ENCODE measurements at regions not wholly inside any gene's neighbourhood (a gene's known extent, or its start where the extent isn't known, plus 50 kb on each side); places are given as distances from the start of the nearest gene placed in this dataset.

DNA sequence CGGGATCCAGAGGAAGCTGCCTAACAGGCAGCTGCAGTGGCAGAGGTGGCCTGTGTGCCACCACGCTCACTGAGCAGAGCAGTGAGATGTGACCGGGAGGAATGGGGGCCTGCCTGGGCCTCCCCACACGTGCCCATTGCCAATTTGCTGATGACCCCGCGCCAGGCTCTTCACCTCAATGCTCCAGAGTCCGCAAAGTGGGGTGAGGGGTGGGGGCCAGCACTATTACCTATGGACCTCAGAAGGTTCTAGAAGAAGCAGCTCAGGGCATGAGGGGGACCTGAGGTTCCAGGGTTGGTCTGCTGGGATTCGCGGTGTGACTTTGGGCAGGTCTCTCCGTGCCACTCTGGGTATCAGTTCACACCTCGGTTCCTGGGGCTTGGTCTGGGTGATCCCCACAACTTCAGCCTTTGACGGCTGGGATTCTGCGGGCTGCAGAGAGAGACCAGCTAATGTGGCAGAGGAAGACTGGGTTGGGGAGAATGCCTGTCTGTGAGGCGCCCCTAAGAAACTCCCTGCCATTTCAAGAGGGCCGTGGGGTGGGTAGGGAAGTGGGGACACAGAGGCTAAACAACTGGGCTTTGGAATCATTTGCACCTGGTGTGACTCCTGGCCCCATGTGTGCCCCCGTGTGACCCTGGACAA is 231.0 kb upstream of the MVB12B start:
- no peak for DNase-seq (ENCODE audit: low read depth)

DNA sequence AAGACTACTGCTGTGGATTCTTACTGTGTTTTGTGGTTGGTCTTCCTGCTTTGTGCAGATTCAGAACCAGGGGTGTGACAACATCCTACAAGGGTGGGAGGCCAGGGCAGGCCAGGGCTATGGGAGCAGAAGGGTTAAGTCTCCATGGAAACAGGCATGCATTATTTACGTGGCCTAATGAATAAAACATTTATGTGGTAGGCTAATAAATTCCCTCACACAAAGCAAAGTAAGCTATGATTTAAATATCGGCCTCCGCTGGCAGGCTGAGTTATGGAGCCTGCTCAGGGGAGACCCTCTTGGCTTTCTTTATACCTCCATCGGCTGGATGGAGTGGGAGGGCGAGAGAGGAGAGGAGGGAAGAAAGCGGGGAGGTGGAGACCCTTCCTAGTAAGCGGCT is 230.3 kb upstream of the MVB12B start:
- DNase-seq (ENCODE audit: low read depth): no peak

DNA sequence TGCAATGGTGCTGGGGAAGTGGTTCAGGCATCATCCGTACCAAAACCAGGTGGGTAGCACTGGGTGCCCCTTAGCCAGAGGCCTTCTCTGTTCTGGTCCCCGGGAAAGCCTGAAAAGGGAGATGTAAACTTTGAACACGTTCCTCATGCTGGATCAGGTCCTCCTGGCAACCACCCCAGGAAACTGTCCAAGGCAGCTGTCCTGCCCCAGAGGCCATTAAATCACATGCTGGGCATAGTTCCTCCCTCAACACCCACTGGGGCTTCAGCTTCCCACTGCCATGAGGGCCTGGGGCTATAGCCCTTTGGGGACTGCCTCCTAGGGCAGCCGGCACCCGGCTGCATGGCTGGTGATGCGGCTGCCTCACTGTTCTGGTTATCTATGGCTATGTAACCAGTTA is 228.9 kb upstream of the MVB12B start:
- no peak for DNase-seq (ENCODE audit: low read depth)

DNA sequence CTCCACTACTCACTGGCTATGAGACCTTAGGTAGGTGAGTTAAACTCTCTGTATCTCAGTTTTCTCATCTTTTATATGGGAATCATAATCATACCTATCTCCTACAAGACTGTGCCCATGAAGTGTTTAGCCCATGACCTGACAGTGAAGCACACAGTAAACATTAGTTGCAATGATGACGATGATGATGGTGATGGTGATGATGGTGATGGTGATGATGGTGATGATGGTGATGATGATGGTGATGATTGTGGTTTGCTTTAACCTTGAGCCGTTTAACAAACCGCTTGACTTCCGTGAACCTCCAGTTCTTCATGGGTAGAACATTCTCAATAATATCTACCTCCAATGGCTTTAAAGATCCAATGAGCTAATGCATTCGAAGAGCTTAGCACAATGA is 220.2 kb upstream of the MVB12B start:
- no peak for DNase-seq (ENCODE audit: low read depth)

DNA sequence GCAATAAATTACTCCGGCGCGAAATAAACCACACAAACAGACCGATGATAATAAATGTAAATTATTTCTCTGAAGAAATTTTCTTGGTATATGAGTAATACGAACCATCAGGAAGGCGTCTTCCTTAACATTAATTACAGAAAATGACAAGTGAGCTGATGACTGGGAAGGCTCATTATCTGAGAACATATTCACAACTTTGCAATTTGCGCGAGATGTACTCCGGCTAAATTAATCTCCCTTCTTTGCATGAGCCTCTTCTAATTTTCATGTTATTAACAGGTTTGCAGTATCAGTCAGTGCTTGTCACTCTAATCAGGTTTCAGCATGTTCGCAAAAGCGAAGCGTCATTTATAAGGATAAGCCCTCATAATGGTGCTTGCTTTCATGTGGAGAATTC is 218.9 kb upstream of the MVB12B start:
- no peak for DNase-seq (ENCODE audit: low read depth)

DNA sequence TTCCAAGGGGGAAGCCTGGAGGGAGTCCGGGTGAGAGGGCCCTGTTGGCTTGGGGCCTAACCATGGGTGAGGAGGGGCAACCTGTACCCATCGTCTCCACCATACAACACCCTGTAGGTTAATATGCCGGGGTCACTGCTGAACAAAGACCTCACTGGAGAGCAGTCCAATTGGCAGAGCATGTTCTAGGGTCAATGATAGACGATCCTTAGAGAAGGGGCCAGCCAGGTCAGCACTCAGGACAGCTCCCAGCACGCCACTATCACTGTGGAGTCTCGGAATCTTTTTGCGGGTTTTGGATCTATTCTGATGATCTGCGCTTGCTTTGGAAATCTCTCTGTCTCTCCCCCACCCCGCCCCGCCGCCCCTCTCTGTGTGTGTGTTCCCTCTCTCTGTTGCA is 218.4 kb upstream of the MVB12B start:
- DNase-seq (ENCODE audit: low read depth): no peak

DNA sequence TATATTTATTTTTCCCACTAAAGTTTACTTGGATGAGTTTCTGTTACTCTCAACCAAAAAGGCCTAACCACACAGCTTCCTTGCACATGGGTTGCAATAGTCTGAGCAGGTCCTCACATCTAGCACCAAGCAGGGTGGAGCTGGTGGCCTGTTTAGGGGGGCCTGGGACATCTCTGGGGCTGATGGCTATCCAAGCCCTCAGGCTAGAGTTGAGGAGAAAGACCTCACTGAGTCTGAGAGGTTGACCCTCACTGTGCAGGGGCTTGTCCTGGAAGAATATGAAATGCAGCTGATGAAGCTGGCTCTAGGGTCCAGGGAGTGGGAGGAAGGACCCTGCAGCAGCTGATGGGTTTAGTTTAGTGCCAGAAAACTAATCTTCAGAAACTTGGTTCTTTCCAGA is 217.1 kb upstream of the MVB12B start:
- DNase-seq (ENCODE audit: low read depth): no peak

DNA sequence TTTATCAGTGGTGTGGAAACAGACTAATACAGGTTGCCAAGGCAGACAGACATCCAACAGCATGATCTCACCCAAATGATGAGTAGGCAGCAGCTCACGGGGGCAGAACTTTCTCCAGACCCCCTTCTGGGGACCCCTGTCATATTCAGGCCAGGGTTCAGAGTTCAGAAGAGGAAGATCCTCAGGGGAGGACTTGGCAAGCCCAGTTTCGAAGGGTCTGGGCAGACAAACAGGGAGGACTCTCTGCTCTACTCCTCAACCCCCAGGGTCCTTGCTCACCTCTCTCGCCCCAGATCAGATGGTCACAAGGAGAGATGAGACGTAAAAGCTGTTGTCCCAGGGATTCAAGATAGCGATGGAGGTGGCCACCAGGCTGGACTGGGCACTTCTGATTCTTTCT is 215.1 kb upstream of the MVB12B start:
- DNase-seq (ENCODE audit: low read depth): no peak

DNA sequence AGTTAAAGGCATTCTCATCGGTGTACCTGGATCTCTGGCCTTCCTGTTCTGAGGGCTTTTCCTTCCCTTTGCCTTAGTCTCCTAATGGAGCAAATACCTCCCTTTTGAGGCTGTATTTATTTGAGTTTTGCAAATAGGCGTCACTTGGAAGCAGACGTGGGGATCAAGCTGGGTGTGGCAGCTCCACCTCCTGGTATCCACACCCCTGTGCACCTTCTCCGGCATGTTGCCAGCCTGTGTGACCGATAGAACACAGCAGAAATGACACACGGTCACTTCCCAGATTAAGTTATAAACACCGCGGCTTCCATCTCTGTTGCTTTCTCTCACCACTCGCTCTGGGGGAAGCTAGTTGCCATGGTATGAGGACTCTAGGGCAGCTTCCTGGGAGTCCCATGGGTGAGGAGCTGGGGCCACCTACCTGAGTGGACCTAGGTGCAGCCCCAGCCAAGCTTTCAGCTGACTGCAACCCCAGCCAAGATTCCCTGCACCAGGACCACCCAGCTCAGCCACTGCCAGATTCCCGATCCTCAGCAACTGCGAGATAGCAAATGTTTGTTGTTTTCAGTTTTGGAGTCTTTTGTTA is 214.4 kb upstream of the MVB12B start:
- DNase-seq (ENCODE audit: low read depth): no peak

DNA sequence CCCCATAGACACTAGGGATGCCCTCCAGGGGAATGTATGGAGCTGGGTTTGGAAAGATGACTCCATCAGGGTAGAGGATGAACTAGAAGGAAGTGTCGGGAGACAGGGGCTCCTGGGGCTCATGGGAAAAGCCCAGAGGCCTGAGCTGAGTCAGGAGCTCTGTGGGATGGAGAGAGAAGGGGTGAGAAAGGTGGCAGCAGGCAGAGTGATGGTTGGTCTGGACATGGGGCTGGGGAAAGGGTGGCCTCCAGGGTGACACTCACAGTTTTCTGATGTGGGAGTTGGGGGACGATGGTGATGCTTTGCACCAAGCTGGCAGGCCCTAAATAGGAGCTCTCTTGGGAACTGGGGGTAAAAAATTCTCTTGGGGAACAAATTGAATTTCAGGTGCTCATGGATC is 213.5 kb upstream of the MVB12B start:
- no peak for DNase-seq (ENCODE audit: low read depth)

DNA sequence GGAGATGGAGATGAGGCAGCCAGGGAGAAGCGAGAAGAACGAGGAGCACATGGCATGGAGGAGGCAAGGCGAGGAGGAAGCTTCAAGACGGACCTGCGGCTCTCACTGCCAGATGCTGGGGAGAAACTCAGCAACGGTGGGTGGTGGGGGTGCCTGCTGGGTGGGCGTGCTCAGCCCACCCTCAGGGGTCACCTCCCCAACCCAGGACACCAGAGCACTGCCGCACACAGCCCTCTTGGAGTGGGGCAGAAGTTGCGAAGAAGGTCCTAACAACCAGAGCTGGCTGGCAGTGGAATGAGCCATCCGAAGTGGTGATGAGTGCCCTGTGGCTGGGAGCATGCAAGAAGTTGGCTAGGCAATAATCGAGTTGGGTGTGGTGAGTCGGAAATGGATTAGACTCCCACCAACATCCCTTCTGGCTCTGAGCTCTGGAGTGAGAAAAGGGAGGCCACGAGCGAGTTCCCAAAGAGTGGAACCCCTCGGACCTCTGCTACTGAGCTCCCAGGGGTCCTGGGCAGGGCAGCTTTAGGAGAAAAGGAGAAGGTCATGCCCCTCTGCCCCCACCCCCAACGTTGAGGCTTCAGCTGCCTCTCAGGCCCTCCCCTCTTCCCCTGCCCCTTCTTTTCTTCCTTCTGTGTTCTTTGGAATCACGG is 212.7 kb upstream of the MVB12B start:
- DNase-seq (ENCODE audit: low read depth): no peak

DNA sequence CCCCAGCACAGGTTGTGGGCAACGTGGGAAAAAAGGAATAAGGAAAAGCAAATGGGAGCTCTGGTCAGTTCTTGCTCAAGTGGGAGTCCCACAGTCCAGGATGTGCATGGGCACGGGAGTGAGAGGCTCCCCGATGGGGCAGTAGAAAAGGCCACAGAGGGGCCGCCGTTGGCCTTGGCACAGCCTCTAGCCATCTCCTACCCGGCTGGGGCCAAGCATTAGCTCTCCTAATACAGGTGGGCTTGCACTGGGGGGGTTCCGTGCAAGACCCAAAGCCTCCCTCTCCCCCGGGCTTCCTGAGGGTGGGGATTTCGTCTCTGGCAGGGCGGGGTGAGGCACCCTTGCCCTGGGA is 212.2 kb upstream of the MVB12B start:
- DNase-seq (ENCODE audit: low read depth): no peak

DNA sequence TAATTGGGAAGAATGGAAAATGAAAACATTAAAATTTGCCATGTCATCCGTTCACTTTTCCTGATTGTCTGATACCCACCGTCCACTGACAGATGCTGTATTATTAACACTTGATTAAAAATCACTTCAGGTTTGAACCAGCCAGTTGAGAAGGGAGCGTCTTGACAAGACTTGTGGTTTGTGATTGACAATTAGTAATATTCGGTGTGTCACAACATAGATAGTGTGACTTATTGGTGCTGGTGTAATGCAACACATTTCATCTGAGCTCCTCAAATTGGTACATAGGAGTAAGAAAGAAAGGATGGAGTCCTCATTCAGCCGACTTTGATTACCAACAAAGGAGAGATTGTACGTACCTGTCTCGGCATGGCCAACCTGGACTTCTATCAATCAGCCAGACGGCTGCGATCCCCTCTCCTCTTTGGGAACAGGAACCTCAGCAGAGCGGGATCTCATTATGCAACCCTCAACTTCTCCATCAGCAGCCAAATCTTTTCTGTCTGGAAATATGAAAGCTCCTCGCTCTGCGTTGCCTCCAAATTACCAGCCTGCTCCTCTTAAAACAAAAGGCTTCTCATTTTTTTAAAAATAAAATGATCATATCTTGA is 211.7 kb upstream of the MVB12B start:
- DNase-seq (ENCODE audit: low read depth): no peak

DNA sequence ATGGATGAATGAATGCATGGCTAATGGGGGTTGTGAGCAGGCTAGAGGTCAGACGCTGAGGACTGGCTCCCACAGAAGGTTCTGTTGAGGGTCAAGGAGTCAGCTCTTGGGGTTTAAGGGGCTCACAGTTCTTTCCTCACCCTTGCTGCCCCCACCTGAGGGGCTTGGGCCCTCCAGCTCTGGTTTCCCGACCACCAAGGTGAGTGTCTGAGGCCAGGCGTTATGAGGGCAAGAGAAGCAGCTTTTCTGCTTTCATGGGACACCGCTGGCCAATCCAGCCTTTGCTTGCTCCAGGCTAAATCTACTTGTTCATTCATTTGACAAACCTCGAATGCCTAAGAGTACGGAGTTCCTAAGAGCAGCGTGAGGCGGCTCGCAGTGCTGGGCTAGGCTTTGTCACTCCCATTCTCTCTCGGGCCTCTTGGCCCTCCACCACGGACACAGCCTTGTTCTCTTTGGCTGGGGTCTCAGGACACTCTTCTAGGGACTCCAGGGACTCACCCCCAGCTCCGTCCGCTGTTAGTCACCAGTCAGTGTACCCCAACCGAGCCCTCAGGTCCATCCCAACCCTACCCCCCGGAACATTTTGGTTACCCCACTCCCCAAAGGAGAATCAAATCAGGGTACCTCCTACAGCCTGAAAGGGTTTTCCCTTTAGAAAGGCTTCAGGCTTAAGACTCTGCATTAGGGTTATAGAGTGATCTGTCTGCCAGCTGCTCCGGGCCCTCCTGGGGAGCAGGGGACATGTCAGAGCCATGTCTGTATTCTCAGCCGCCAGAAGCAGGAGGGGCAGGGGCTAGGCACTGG is 210.1 kb upstream of the MVB12B start:
- DNase-seq (ENCODE audit: low read depth): no peak

DNA sequence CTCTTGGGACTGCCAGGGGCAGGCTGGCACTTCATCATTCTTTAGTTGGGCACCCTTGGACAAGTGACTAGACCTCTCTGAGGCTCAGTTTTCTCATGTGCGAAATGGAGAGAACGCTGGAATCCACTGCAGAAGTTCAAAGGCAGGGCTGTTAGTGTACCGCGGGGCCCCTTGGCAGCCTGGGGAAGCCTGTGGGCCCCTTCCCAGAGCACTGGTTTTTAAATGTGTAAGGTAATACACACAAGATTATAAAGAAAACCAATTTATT is 209.5 kb upstream of the MVB12B start:
- DNase-seq (ENCODE audit: low read depth): no peak

DNA sequence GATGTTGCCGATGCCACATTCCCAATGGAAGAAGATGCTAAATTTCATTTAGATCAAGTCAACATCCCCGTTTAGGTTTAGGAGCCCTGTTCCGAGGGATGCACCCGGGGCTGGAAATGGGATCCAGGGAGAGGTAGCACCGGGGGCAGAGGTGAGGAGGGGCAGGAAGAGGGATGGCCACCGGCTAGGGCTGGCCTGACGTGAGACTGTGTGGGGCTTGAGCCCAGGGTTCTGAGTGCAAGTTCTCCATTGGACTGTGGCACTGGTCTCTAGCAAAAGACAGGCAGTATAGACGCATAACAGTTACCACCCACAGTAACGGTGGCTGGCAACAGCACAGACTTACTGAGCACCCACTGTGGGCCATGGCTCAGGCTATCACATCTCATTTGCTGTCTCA is 209.0 kb upstream of the MVB12B start:
- no peak for DNase-seq (ENCODE audit: low read depth)

DNA sequence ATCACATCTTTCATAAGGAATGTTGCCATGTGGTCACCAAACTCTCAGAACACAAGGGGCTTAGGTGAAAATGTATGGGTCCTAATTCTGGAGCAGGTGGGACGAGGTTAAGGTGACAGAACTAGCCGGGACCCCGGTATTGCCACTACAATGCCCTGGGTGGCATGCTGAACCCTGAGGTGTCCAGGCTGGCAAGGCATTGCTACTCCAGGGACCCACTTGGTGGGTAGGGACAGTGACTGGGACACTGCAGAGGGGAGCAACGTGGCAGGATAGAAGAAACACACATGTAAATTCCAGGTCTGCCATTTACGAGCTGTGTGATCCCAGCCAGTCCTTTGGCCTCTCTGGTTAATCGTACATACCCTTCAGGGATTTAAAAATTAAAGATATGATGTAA is 206.9 kb upstream of the MVB12B start:
- DNase-seq (ENCODE audit: low read depth): no peak

DNA sequence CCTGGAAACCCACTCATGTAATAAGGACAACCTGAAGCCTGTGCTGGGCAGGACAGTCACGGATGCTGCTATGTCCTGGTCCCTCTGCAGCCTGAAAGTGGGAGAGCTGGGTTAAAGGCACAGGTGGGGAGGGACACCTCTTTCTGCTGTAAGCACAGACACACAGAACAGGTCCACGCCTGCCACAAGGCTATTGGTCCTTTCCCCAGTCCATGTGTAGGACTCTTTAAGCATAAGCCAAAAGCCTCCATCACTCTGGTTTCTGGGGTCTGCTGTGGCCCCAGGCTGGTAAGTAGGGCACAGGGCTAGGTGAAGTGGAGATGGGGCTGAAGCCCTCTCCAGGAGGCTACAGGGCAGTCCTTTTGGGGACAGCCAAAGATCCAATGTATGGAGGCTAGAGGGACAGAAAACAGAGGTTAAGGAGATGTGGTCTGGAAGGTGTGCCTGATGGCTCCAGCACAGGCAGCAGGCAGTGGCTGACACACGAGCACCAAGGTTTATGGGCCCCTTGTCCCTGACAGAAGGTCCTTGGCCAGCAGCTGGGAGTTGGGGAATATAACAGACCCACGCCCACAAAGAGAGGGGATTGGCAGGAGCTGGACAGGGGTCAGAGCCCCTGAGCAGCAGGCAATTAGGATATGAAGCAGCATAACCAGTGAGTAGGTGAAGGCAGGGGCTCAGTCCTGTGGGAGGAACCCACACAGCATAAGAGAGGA is 203.6 kb upstream of the MVB12B start:
- no peak for DNase-seq (ENCODE audit: low read depth)

DNA sequence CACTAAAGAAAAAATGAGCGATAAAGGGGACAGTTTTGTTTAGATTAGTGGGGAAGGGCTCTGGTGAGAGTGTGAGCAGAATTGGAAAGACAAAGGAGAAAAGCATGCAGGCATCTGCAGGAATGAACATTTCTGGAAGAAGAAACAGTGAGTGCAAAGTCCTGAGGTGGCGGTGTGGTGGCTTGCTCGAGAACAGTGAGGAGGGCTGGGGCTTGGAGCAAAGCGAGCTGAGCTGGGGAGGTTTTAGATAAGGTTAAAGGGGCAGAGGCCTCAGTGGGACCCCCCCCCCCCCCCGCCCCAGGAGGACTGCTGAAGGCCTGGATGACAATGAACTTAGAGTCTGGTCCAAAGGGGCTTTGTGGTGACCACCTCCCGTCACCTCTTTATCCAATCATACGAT is 202.7 kb upstream of the MVB12B start:
- no peak for DNase-seq (ENCODE audit: low read depth)

DNA sequence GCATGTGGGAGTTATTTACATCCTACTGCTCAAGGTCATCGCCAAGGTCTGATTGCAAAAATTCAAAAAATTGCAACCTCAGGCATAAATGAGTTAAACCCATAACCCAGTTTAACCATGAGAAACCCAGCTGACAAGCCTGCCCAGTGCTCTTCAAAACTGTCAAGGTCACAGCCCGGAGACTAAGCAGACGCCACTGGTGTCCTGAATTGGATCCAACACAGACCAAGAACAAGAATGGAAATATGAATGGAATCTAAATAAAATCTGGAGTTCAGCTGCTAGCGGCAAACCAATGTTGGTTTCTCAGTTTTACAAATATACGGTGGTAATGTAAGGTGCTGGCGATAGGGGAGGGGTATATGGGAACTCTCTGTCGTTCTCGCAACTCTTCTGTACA is 201.5 kb upstream of the MVB12B start:
- no peak for DNase-seq (ENCODE audit: low read depth)

DNA sequence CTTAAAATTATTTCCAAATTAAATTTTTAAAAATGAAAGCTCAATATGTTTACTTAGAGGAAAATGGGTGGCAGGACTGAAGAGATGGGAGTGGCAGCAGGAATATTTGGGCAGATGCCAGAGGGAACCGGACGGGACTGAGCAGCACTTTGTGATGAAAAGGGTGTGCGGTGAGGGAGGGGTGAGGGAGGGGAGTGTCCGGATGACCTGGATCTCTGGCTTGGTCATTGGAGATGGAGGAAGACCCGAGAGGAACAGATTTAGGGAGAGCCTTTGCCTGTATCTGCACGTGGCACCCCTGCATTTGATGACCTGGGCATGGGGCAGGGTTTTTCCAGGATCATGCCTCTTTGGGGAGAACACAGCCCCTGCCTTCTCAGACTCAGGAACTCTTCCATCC is 201.1 kb upstream of the MVB12B start:
- no peak for DNase-seq (ENCODE audit: low read depth)

DNA sequence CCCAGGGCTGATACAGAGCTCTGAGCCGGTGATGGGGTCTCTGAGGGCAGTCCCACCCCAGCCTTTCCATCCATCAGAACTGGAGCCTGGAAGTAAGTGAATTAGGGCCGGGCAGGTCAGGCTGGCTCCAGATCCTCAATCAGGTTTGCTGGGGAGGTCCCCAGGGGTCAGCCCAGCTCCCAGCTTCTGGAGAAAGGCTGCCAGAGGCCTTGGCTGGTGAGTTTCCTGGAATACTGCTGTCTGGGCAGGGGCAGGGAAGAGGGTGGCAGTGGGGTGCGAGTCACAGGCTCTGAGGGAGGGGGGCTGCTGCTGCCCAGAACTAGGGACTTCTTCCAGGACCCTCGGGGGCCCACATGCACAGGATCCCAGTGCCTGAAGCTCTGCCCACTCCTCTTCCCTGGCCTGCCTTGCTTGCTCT is 200.6 kb upstream of the MVB12B start:
- DNase-seq (ENCODE audit: low read depth): no peak
